ENCODE measurements at regions not wholly inside any gene's neighbourhood (a gene's known extent, or its start where the extent isn't known, plus 50 kb on each side); places are given as distances from the start of the nearest gene placed in this dataset.
A peak's percentile ranks its signal among the peaks of the same experiment; 100 is the strongest.

- TF ChIP-seq PPARA (CRISPR knock-in tag; IDR thresholded peaks at IDR 0.05; ENCODE audit: borderline replicate concordance) (no peak), ZFP3 (CRISPR knock-in tag; IDR thresholded peaks at IDR 0.05) (no peak)
- no peak for ATAC-seq
Observed at GRCh38 chr18:27687351-27687979, 489.5 kb downstream of the CDH2 start.

GRCh38 chr18:27685807-27686412, 491.0 kb downstream of the CDH2 start:
- peak; percentile 63; the same call in 2 of the 3 replicates for ATAC-seq

GRCh38 chr18:27685091-27685490, 491.8 kb downstream of the CDH2 start:
- ATAC-seq = no peak
- TF ChIP-seq PPARA (CRISPR knock-in tag; IDR thresholded peaks at IDR 0.05; ENCODE audit: borderline replicate concordance) (no peak), TOX (CRISPR knock-in tag; IDR thresholded peaks at IDR 0.05; ENCODE audit: borderline replicate concordance) (no peak), ZFP3 (CRISPR knock-in tag; IDR thresholded peaks at IDR 0.05) (no peak), ARNTL (CRISPR knock-in tag; IDR thresholded peaks at IDR 0.05; ENCODE audit: borderline replicate concordance, low read depth) (no peak), BACH2 (CRISPR knock-in tag; IDR thresholded peaks at IDR 0.05; ENCODE audit: borderline replicate concordance) (no peak), POU6F1 (CRISPR knock-in tag; IDR thresholded peaks at IDR 0.05; ENCODE audit: borderline replicate concordance, low read depth) (no peak), ESRRG (CRISPR knock-in tag; IDR thresholded peaks at IDR 0.05) (no peak), TCF4 (CRISPR knock-in tag; IDR thresholded peaks at IDR 0.05; ENCODE audit: borderline replicate concordance) (no peak), ZNF70 (CRISPR knock-in tag; IDR thresholded peaks at IDR 0.05) (no peak)

More at GRCh38 chr18:27685807-27686412, 491.0 kb downstream of the CDH2 start:
- no peak for TF ChIP-seq ZNF565 (CRISPR knock-in tag; conservative IDR thresholded peaks at IDR 0.05; ENCODE audit: low read depth)
- TF ChIP-seq PPARA (CRISPR knock-in tag; IDR thresholded peaks at IDR 0.05; ENCODE audit: borderline replicate concordance) = no peak
- TF ChIP-seq TCF4 (CRISPR knock-in tag; IDR thresholded peaks at IDR 0.05; ENCODE audit: borderline replicate concordance) = no peak
- TF ChIP-seq CSRNP3 (CRISPR knock-in tag; IDR thresholded peaks at IDR 0.05) = no peak
- no peak for TF ChIP-seq ESRRG (CRISPR knock-in tag; IDR thresholded peaks at IDR 0.05)
- no peak for TF ChIP-seq ZFP3 (CRISPR knock-in tag; IDR thresholded peaks at IDR 0.05)
- TF ChIP-seq CSDC2 (CRISPR knock-in tag; IDR thresholded peaks at IDR 0.05) = no peak
- TF ChIP-seq SNAI2 (CRISPR knock-in tag; IDR thresholded peaks at IDR 0.05) = no peak
- TF ChIP-seq ZC3H10 (CRISPR knock-in tag; IDR thresholded peaks at IDR 0.05) = no peak
- no peak for TF ChIP-seq ISL1 (CRISPR knock-in tag; IDR thresholded peaks at IDR 0.05)
- no peak for TF ChIP-seq TOX (CRISPR knock-in tag; IDR thresholded peaks at IDR 0.05; ENCODE audit: borderline replicate concordance)
- TF ChIP-seq OSR1 (CRISPR knock-in tag; IDR thresholded peaks at IDR 0.05) = no peak
- TF ChIP-seq BACH2 (CRISPR knock-in tag; IDR thresholded peaks at IDR 0.05; ENCODE audit: borderline replicate concordance) = no peak
- no peak for TF ChIP-seq TSHZ2 (CRISPR knock-in tag; IDR thresholded peaks at IDR 0.05)
- no peak for TF ChIP-seq ZFP30 (CRISPR knock-in tag; IDR thresholded peaks at IDR 0.05)
- no peak for TF ChIP-seq ZNF8 (CRISPR knock-in tag; IDR thresholded peaks at IDR 0.05)
- TF ChIP-seq ZNF70 (CRISPR knock-in tag; IDR thresholded peaks at IDR 0.05) = no peak
- no peak for TF ChIP-seq CREB5 (CRISPR knock-in tag; IDR thresholded peaks at IDR 0.05; ENCODE audit: low read depth)
- no peak for TF ChIP-seq POU6F1 (CRISPR knock-in tag; IDR thresholded peaks at IDR 0.05; ENCODE audit: borderline replicate concordance, low read depth)
- no peak for TF ChIP-seq RARB (CRISPR knock-in tag; IDR thresholded peaks at IDR 0.05)
